ENCODE measurements at regions not wholly inside any gene's neighbourhood (a gene's known extent, or its start where the extent isn't known, plus 50 kb on each side); places are given as distances from the start of the nearest gene placed in this dataset.

DNA sequence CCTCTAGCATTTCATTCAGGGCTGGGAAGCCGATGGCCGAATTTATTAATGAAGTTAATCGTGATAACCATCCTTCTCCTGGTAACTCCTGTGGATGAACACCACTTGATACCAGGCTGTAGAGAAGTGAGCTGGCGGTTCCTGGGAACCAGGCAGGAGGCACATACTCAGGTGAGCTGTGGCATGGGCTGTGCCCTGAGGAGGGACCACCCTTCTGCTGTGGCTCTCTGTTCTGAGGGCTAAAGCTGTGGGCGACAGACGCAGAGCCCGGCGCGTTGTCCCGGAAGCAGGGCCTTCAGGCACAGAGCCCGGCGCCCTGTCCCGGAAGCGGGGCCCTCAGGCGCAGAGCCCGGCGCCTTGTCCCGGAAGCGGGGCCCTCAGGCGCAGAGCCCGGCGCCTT is 462.3 kb upstream of the SALL3 start:
- no peak for ATAC-seq
- TF ChIP-seq ZNF565 (CRISPR knock-in tag; conservative IDR thresholded peaks at IDR 0.05; ENCODE audit: low read depth) = no peak
- TF ChIP-seq ZFP3 (CRISPR knock-in tag; IDR thresholded peaks at IDR 0.05) = no peak
- no peak for TF ChIP-seq OSR1 (CRISPR knock-in tag; IDR thresholded peaks at IDR 0.05)
- TF ChIP-seq TOX (CRISPR knock-in tag; IDR thresholded peaks at IDR 0.05; ENCODE audit: borderline replicate concordance) = no peak
- TF ChIP-seq TCF4 (CRISPR knock-in tag; IDR thresholded peaks at IDR 0.05; ENCODE audit: borderline replicate concordance) = no peak
- TF ChIP-seq, protein P1, sequence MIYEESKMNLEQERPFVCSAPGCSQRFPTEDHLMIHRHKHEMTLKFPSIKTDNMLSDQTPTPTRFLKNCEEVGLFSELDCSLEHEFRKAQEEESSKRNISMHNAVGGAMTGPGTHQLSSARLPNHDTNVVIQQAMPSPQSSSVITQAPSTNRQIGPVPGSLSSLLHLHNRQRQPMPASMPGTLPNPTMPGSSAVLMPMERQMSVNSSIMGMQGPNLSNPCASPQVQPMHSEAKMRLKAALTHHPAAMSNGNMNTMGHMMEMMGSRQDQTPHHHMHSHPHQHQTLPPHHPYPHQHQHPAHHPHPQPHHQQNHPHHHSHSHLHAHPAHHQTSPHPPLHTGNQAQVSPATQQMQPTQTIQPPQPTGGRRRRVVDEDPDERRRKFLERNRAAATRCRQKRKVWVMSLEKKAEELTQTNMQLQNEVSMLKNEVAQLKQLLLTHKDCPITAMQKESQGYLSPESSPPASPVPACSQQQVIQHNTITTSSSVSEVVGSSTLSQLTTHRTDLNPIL (CRISPR knock-in tag; IDR thresholded peaks at IDR 0.05; ENCODE audit: low read depth) = no peak
- no peak for TF ChIP-seq ZC3H10 (CRISPR knock-in tag; IDR thresholded peaks at IDR 0.05)
- TF ChIP-seq GLIS3 (CRISPR knock-in tag; IDR thresholded peaks at IDR 0.05) = no peak
- TF ChIP-seq, protein P2, sequence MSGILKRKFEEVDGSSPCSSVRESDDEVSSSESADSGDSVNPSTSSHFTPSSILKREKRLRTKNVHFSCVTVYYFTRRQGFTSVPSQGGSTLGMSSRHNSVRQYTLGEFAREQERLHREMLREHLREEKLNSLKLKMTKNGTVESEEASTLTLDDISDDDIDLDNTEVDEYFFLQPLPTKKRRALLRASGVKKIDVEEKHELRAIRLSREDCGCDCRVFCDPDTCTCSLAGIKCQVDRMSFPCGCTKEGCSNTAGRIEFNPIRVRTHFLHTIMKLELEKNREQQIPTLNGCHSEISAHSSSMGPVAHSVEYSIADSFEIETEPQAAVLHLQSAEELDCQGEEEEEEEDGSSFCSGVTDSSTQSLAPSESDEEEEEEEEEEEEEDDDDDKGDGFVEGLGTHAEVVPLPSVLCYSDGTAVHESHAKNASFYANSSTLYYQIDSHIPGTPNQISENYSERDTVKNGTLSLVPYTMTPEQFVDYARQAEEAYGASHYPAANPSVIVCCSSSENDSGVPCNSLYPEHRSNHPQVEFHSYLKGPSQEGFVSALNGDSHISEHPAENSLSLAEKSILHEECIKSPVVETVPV (CRISPR knock-in tag; IDR thresholded peaks at IDR 0.05) = no peak
- TF ChIP-seq, protein P3, sequence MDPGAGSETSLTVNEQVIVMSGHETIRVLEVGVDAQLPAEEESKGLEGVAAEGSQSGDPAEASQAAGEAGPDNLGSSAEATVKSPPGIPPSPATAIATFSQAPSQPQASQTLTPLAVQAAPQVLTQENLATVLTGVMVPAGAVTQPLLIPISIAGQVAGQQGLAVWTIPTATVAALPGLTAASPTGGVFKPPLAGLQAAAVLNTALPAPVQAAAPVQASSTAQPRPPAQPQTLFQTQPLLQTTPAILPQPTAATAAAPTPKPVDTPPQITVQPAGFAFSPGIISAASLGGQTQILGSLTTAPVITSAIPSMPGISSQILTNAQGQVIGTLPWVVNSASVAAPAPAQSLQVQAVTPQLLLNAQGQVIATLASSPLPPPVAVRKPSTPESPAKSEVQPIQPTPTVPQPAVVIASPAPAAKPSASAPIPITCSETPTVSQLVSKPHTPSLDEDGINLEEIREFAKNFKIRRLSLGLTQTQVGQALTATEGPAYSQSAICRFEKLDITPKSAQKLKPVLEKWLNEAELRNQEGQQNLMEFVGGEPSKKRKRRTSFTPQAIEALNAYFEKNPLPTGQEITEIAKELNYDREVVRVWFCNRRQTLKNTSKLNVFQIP (CRISPR knock-in tag; IDR thresholded peaks at IDR 0.05; ENCODE audit: borderline replicate concordance, low read depth) = no peak
- TF ChIP-seq, protein P4, sequence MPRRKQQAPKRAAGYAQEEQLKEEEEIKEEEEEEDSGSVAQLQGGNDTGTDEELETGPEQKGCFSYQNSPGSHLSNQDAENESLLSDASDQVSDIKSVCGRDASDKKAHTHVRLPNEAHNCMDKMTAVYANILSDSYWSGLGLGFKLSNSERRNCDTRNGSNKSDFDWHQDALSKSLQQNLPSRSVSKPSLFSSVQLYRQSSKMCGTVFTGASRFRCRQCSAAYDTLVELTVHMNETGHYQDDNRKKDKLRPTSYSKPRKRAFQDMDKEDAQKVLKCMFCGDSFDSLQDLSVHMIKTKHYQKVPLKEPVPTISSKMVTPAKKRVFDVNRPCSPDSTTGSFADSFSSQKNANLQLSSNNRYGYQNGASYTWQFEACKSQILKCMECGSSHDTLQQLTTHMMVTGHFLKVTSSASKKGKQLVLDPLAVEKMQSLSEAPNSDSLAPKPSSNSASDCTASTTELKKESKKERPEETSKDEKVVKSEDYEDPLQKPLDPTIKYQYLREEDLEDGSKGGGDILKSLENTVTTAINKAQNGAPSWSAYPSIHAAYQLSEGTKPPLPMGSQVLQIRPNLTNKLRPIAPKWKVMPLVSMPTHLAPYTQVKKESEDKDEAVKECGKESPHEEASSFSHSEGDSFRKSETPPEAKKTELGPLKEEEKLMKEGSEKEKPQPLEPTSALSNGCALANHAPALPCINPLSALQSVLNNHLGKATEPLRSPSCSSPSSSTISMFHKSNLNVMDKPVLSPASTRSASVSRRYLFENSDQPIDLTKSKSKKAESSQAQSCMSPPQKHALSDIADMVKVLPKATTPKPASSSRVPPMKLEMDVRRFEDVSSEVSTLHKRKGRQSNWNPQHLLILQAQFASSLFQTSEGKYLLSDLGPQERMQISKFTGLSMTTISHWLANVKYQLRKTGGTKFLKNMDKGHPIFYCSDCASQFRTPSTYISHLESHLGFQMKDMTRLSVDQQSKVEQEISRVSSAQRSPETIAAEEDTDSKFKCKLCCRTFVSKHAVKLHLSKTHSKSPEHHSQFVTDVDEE (CRISPR knock-in tag; IDR thresholded peaks at IDR 0.05) = no peak
- no peak for TF ChIP-seq ARNTL (CRISPR knock-in tag; IDR thresholded peaks at IDR 0.05; ENCODE audit: borderline replicate concordance, low read depth)
- TF ChIP-seq CSDC2 (CRISPR knock-in tag; IDR thresholded peaks at IDR 0.05) = no peak
- TF ChIP-seq SNAI2 (CRISPR knock-in tag; IDR thresholded peaks at IDR 0.05) = no peak
- TF ChIP-seq RARB (CRISPR knock-in tag; IDR thresholded peaks at IDR 0.05) = no peak
- TF ChIP-seq, protein P5, sequence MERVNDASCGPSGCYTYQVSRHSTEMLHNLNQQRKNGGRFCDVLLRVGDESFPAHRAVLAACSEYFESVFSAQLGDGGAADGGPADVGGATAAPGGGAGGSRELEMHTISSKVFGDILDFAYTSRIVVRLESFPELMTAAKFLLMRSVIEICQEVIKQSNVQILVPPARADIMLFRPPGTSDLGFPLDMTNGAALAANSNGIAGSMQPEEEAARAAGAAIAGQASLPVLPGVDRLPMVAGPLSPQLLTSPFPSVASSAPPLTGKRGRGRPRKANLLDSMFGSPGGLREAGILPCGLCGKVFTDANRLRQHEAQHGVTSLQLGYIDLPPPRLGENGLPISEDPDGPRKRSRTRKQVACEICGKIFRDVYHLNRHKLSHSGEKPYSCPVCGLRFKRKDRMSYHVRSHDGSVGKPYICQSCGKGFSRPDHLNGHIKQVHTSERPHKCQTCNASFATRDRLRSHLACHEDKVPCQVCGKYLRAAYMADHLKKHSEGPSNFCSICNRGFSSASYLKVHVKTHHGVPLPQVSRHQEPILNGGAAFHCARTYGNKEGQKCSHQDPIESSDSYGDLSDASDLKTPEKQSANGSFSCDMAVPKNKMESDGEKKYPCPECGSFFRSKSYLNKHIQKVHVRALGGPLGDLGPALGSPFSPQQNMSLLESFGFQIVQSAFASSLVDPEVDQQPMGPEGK (CRISPR knock-in tag; IDR thresholded peaks at IDR 0.05; ENCODE audit: borderline replicate concordance) = no peak
- TF ChIP-seq ISL1 (CRISPR knock-in tag; IDR thresholded peaks at IDR 0.05) = no peak

DNA sequence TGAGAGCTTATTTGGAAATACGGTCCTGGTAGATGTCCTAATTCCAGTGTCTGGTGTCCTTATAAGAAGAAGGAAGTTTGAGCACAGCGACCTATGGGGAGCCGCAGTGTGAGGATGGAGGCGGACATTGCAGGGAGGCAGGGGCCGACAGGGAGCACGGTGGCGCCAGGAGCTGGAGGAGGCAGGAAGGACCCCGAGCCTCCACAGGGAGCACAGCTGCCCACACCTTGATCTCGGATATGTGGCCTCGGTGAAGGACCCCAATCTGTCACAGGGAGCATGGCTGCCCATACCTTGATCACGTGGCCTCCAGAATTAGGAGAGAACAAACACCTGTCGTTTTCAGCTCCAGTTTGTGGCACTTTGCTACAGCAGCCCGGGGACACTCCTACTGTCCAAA is 461.6 kb upstream of the SALL3 start:
- ATAC-seq = no peak
- no peak for TF ChIP-seq TOX (CRISPR knock-in tag; IDR thresholded peaks at IDR 0.05; ENCODE audit: borderline replicate concordance)
- TF ChIP-seq, protein P1 (CRISPR knock-in tag; IDR thresholded peaks at IDR 0.05; ENCODE audit: low read depth) = no peak

DNA sequence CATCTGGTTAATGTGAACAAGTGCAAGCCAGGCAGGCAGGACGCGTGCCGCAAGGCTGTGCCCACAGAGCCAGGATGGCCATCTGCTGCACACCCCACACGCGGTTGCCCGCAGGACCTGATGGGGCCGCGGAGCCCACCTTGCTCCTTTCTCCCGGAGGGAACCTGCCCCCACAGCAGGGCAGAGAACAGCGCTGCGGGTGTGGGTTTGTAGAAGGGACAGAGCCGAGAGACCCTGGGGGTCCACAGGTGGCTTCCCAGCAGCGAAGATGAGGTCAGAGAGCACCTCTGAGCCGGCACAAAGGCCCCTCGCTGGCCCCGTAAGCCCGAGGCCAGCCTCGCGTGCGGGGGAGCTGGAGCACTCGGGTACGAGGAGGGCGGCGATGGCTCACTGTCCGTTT is 460.8 kb upstream of the SALL3 start:
- ATAC-seq = no peak
- TF ChIP-seq ZFP30 (CRISPR knock-in tag; IDR thresholded peaks at IDR 0.05) = no peak
- TF ChIP-seq ZNF565 (CRISPR knock-in tag; conservative IDR thresholded peaks at IDR 0.05; ENCODE audit: low read depth) = no peak
- no peak for TF ChIP-seq GLIS3 (CRISPR knock-in tag; IDR thresholded peaks at IDR 0.05)
- TF ChIP-seq, protein P2 (CRISPR knock-in tag; IDR thresholded peaks at IDR 0.05) = no peak
- TF ChIP-seq CSDC2 (CRISPR knock-in tag; IDR thresholded peaks at IDR 0.05) = no peak
- no peak for TF ChIP-seq PPARA (CRISPR knock-in tag; IDR thresholded peaks at IDR 0.05; ENCODE audit: borderline replicate concordance)
- TF ChIP-seq, protein P3 (CRISPR knock-in tag; IDR thresholded peaks at IDR 0.05; ENCODE audit: borderline replicate concordance, low read depth) = no peak
- no peak for TF ChIP-seq SNAI2 (CRISPR knock-in tag; IDR thresholded peaks at IDR 0.05)
- TF ChIP-seq BACH2 (CRISPR knock-in tag; IDR thresholded peaks at IDR 0.05; ENCODE audit: borderline replicate concordance) = no peak
- no peak for TF ChIP-seq ZC3H10 (CRISPR knock-in tag; IDR thresholded peaks at IDR 0.05)
- no peak for TF ChIP-seq TOX (CRISPR knock-in tag; IDR thresholded peaks at IDR 0.05; ENCODE audit: borderline replicate concordance)
- TF ChIP-seq, protein P1 (CRISPR knock-in tag; IDR thresholded peaks at IDR 0.05; ENCODE audit: low read depth) = no peak
- TF ChIP-seq ZFP3 (CRISPR knock-in tag; IDR thresholded peaks at IDR 0.05) = no peak
